ENCODE measurements at regions not wholly inside any gene's neighbourhood (a gene's known extent, or its start where the extent isn't known, plus 50 kb on each side); places are given as distances from the start of the nearest gene placed in this dataset.

DNA sequence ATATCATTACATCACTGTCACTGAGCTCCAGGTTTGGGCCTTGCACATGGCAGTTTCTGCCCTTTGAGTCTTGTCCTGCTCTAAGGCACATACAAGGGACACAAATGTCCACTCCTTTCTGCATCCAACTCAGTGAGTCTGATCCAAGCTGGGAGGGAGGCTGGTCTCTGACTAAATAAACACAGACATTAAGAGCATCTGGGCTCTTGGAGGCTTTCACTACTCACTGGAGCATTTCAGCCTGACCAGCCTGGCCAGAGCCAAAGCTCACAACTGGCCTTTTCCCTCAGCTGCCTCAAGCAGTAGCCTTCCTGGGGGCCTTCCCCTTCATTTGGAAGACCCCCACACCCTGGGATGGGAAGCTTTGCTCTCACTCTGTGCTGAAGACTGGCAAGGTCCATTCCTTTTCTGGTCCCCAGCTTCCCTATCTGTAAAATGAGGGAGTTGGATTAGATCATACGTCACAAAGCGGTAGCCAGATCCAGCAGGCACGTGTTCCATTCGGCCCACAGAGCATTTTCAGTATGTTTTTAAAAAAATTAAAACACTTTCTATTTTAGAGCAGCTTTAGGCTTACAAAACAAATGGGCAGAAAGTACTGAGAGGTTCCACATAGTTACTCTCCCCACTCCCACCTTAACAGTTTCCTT is 58.6 kb upstream of the XPA start:
- Histone ChIP-seq H2BK5ac (ENCODE audit: low read depth, low read length, poor library complexity, severe bottlenecking) (no peak overlapping the region), H2AK9ac (replicated peaks; ENCODE audit: low read depth, low read length, poor library complexity) (no peak overlapping the region), H3K4me2 (ENCODE audit: low read depth, low read length) (no peak overlapping the region), H3K4me1 (ENCODE audit: control insufficient read depth, insufficient read depth, low read length) (no peaks in the 10 kb centered on the region), H3K18ac (ENCODE audit: low read depth, low read length) (no peak overlapping the region), H3K14ac (replicated peaks; ENCODE audit: low read depth, low read length) (no peak overlapping the region), H2AFZ (replicated peaks; ENCODE audit: low read length, poor library complexity) (no peak overlapping the region), H4K91ac (ENCODE audit: insufficient read depth, low read depth, low read length) (no peak overlapping the region), H3K9ac (ENCODE audit: low read depth, low read length) (no peak overlapping the region), H4K5ac (ENCODE audit: low read depth, low read length) (no peak overlapping the region), H2BK20ac (ENCODE audit: low read depth, low read length) (no peak overlapping the region), H4K20me1 (ENCODE audit: insufficient read depth, low read length) (no peaks in the 10 kb centered on the region), H3K9me3 (ENCODE audit: control insufficient read depth, insufficient read depth, low read length) (no peaks in the 10 kb centered on the region), H3K4me3 (ENCODE audit: insufficient read depth, low read depth, low read length) (no peak overlapping the region), H2BK120ac (ENCODE audit: low read depth, low read length) (no peak overlapping the region), H3K36me3 (ENCODE audit: control insufficient read depth, insufficient read depth, low read length) (no peaks in the 10 kb centered on the region), H3K56ac (ENCODE audit: extremely low read depth, insufficient read depth, low read length) (no peak overlapping the region), H3K27ac (ENCODE audit: insufficient read depth, low read length) (no peak overlapping the region), H3K79me1 (ENCODE audit: low read depth in 1 of 2, low read length in 2 of 2) (no peaks in the 10 kb centered on the region), H3K4ac (ENCODE audit: low read depth, low read length) (no peak overlapping the region), H3K9me1 (ENCODE audit: insufficient read depth, low read length) (no peaks in the 10 kb centered on the region), H4K8ac (ENCODE audit: low read depth in 2 of 2, low read length in 2 of 2) (no peak overlapping the region), H2BK15ac (ENCODE audit: low read depth, low read length) (no peak overlapping the region), H2AK5ac (ENCODE audit: low read depth, low read length) (no peak overlapping the region), H3K23ac (ENCODE audit: low read depth, low read length) (no peak overlapping the region), H3K27me3 (ENCODE audit: control insufficient read depth, insufficient read depth, low read length) (peaks cover 48% of the 10 kb centered on the region)
- DNase-seq (no peak), ATAC-seq (ENCODE audit: low read depth) (no peak)
- TF ChIP-seq MAZ (IDR thresholded peaks at IDR 0.05; ENCODE audit: borderline replicate concordance, low read depth, low read length) = no peak
- no peak for TF ChIP-seq RCOR1 (IDR thresholded peaks at IDR 0.05; ENCODE audit: insufficient replicate concordance, low read length)
- no peak for TF ChIP-seq FOS (IDR thresholded peaks at IDR 0.05; ENCODE audit: low read depth, low read length)
- TF ChIP-seq POLR2A (IDR thresholded peaks at IDR 0.05; ENCODE audit: low read depth, low read length) = no peak
- TF ChIP-seq CEBPB (IDR thresholded peaks at IDR 0.05; ENCODE audit: low read depth, low read length) = no peak
- no CpG with 5 or more reads among the region's 4 CpGs for WGBS, 2 experiments (ENCODE audit: extremely low coverage in 2 of 2, insufficient read length in 1 of 2)
- ChIA-PET POLR2A (ENCODE audit: unreplicated experiment) (no interaction called here), CTCF (no interaction called here)
- no TSS peak for BruUV-seq (replicated peaks)
- intact Hi-C loops (cut with micrococcal nuclease) = no loop called here
- in situ Hi-C loops (cut with MboI; ENCODE audit: low sequenced_read_pairs) = no loop called here
- dilution Hi-C loops (cut with HindIII; ENCODE audit: low sequenced_read_pairs, unreplicated experiment) = no loop called here
